GM12874 (cell line): ENCODE measurements at regions not wholly inside any gene's neighbourhood (a gene's known extent, or its start where the extent isn't known, plus 50 kb on each side); places are given as distances from the start of the nearest gene placed in this dataset.

ENCODE experiments used
- TF ChIP-seq, protein P1 (sequence below): IDR thresholded peaks from 2 replicates; pipeline ENCODE4 v1.5.1; 2011; ENCODE audit warnings: low read depth, mild to moderate bottlenecking, control low read depth, low read length, moderate library complexity; ENCODE audit not compliant: insufficient read depth

DNA sequence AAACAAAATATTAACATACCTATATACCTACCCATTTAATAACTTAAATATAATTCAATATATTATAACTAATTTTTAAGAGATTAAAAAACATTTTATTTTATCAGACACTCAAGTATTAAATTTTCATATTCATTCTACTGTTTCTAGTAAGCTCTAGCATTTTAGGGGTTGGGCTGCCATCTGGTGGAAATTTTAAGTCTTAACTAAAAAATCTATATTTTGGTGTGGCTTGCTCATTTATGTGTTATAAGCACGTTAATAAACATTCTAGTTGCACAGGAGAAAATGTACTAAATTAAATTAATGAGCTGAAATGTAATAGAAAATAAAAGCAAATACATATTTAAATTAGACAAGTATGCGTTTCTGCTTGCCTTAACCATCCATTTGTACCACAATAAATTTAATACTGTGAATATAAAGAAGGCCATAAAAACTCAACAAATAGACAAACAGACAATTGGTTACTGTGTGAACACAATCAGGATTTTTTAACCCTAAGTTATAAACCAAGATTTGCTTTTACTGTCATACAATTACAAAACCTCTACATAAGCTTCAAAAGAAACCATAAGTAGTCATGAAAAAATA, 1728.3 kb upstream of the CDH9 start:
- TF ChIP-seq, protein P1, sequence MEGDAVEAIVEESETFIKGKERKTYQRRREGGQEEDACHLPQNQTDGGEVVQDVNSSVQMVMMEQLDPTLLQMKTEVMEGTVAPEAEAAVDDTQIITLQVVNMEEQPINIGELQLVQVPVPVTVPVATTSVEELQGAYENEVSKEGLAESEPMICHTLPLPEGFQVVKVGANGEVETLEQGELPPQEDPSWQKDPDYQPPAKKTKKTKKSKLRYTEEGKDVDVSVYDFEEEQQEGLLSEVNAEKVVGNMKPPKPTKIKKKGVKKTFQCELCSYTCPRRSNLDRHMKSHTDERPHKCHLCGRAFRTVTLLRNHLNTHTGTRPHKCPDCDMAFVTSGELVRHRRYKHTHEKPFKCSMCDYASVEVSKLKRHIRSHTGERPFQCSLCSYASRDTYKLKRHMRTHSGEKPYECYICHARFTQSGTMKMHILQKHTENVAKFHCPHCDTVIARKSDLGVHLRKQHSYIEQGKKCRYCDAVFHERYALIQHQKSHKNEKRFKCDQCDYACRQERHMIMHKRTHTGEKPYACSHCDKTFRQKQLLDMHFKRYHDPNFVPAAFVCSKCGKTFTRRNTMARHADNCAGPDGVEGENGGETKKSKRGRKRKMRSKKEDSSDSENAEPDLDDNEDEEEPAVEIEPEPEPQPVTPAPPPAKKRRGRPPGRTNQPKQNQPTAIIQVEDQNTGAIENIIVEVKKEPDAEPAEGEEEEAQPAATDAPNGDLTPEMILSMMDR: no peak

DNA sequence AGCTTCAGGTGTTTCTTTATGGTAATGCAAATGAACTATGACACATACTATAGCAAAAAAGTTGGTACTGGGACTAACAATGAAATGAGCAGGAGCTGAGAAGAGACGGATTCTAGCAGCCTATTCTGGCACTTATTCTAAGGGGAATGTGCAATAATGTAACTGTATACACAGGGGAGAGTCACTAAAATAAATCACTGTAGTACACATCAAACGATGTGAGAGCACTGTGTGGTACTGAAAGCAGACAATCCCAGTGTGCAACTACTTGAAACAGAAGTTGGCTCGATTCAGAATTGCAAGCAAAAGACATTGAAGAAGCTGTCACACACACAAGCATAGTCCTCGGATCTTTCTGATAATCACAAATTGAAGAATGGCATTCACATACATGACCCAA, 1713.0 kb upstream of the CDH9 start:
- TF ChIP-seq, protein P1: no peak

DNA sequence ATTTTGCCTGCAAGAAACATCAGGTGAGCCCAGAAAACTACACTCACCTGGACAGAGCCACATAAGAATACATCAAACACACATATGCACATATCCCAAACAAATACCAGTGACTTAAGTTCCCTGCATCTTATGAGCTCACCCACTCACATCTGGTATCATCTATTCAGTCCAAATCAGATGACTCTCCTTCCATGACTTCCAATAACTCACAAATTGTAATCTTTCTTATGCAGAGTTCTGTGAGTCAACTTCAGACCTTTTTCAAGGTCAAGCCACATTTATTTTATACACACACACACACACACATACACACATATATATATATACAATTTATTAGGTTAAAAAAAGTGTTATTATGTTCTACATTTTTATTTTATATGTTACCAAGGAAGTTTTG, 1711.9 kb upstream of the CDH9 start:
- TF ChIP-seq, protein P1: no peak

DNA sequence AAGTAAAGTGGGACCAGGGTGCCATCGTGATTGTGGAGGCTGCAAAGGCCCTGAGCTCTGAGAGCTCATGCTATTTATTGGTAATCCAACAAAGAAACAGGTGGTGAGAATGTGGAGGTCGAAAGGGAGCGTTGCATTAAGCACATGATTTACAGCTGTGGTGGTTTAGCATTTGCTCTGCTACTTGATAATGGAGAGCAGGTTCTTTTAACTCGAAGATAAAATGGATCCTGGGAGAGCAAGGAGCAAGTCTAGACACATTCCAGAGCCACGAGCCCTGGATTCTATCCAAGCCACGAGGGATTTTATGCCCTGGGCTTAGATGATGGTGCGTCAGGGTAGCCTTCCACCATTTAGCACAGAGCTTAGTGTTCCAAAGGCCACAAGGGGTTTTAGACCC, 1710.1 kb upstream of the CDH9 start:
- TF ChIP-seq, protein P1: no peak

DNA sequence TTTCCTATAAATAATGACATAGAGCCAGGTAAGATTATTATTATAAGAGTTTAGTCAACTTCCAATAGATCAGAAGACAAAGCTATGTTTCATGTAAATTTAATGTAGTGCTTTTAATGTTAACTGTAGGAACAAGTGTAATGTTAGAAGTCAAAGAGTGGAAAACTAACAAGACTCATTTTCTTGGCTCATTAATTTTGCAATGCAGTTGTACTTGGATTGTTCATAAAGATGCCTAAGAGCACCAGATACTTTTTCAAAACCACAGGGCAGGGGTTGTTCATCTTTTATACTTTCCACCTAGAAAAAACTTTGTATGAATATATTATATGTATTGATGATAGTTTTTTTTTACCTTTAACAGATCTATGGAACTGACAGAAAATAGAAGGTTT, 1705.3 kb upstream of the CDH9 start:
- TF ChIP-seq, protein P1: no peak

DNA sequence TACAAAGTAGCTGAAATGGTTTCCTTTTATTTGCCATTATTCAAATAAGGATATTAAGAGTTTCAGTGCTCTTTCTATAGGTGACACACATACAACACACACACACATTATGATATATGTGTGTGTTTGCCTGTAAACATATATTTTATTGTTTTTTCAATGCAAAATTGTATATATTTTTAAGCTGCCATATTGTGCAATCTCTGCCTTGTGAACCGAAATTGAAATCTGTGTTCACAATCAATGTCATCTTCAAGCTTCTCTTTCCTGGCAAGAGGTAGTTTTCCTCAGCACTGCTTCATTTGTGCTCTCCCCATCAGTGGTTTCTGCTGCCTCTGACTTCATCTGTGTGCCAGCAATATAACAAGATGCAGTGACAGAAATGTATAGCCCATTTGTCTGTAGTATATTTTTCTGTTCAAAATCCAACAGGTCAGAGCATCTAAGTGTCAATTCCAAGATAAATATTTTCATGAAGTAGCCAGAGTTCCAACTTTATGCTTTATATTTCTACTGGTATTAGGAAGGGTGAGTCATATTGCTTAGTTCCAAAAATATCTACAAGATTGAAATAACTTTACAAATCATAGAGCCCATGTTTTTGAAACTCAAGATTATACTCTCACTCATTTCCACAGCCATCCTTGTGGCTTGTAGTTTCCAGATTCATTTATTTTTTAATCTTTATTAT, 1704.8 kb upstream of the CDH9 start:
- TF ChIP-seq, protein P1: no peak

DNA sequence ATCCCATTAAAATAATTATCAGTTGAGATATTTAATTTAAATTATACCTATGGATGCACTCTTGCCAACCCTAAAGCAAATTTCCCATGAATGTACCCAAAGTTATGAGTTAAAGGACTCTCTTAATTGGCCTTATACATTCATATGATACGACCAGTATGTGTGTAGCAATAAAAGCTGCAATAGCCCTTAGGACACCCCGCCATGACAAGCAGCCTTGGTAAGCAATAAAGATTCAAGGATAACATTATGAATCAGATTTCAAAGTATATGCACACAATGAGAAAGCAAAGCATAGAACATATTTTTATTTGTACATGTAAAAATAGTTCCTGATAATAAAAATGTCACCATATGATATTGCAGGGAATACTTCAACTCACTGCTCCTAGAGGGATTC, 1699.3 kb upstream of the CDH9 start:
- TF ChIP-seq, protein P1: no peak
